NCI-H2227 (cell line): ENCODE measurements at regions not wholly inside any gene's neighbourhood (a gene's known extent, or its start where the extent isn't known, plus 50 kb on each side); places are given as distances from the start of the nearest gene placed in this dataset.
"Not testable (repeated sequence)": the region's sequence is repeated elsewhere in the genome, so short reads cannot be mapped to it uniquely, and the experiment has no call there.

Experiments used
- DNase-seq: peaks from one replicate; lab custom pipeline; 2025; ENCODE audit not compliant: unreplicated experiment; lab: John Stamatoyannopoulos, UW

GRCh38 chr6:145277358-145278086, 457.8 kb downstream of the EPM2A start:
- DNase-seq: no peak

- no peak for DNase-seq
Measured at GRCh38 chr6:145278163-145278807, 457.0 kb downstream of the EPM2A start.

GRCh38 chr6:145279551-145279950, 455.8 kb downstream of the EPM2A start:
- DNase-seq: no peak

- DNase-seq: no peak
Measured at GRCh38 chr6:145279993-145280392, 455.3 kb downstream of the EPM2A start.

- not testable (repeated sequence) for DNase-seq
Measured at GRCh38 chr6:145283209-145283608, 452.1 kb downstream of the EPM2A start.

GRCh38 chr6:145283856-145284255, 451.5 kb downstream of the EPM2A start:
- no peak for DNase-seq

- no peak for DNase-seq
Measured at GRCh38 chr6:145286916-145287315, 448.4 kb downstream of the EPM2A start.

- DNase-seq: no peak
Measured at GRCh38 chr6:145289573-145289972, 445.7 kb downstream of the EPM2A start.

- no peak for DNase-seq
Measured at GRCh38 chr6:145290122-145290521, 445.2 kb downstream of the EPM2A start.

GRCh38 chr6:145292066-145292465, 443.3 kb downstream of the EPM2A start:
- no peak for DNase-seq

GRCh38 chr6:145294942-145295341, 440.4 kb downstream of the EPM2A start:
- DNase-seq: no peak

- DNase-seq: no peak
Measured at GRCh38 chr6:145295746-145296145, 439.6 kb downstream of the EPM2A start.

- no peak for DNase-seq
Measured at GRCh38 chr6:145305670-145306069, 429.6 kb downstream of the EPM2A start.

GRCh38 chr6:145306489-145306888, 428.8 kb downstream of the EPM2A start:
- DNase-seq: no peak

GRCh38 chr6:145309842-145310535, 425.3 kb downstream of the EPM2A start:
- DNase-seq: no peak

GRCh38 chr6:145312481-145312880, 422.8 kb downstream of the EPM2A start:
- no peak for DNase-seq

GRCh38 chr6:145313041-145313855, 422.1 kb downstream of the EPM2A start:
- DNase-seq: no peak

- DNase-seq: no peak
Measured at GRCh38 chr6:145315982-145316600, 419.2 kb downstream of the EPM2A start.

GRCh38 chr6:145318952-145319351, 416.4 kb downstream of the EPM2A start:
- no peak for DNase-seq

GRCh38 chr6:145319605-145320004, 415.7 kb downstream of the EPM2A start:
- no peak for DNase-seq

GRCh38 chr6:145323646-145324045, 411.7 kb downstream of the EPM2A start:
- DNase-seq: no peak
